GM18508 (cell line): ENCODE measurements at regions not wholly inside any gene's neighbourhood (a gene's known extent, or its start where the extent isn't known, plus 50 kb on each side); places are given as distances from the start of the nearest gene placed in this dataset.

Source experiments
- ATAC-seq: cut with Tn5 transposase; IDR thresholded peaks from one replicate; pipeline ENCODE4 v1.9.1; 2021; ENCODE audit warnings: moderate number of reproducible peaks; ENCODE audit not compliant: insufficient read depth, unreplicated experiment

DNA sequence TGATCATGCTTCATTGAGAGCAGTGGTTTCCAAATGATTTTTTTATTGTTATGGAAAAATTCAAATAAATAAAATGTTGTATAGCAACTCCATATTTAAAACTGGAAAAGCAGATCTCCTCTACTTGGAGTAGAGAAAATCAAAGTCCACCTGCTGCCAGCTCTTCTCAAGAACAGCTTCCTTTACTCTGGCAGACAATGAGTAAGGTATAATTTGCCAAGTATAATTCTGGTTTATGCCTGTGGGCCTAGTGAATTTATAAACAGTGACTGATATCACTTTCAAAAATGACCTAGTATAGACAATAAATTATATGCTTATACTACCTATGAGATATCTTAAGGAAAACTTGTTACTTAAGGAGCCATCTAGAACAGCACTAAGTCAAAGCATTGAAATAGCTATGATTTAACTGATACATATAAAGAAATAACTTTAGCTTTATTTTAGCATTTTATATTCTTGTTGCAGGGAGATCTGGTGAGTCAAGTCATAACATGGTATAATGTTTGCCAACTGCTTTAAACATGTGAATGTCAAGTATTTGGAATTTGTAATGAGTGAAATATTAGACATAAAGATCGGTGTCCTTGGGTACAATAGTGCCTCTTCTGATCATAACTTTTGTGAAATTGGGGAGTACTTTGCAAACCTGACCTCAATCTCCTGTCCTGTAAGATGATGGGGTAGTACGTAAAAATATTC lies 1389.1 kb upstream of the PIK3C3 start:
- no peak for ATAC-seq

DNA sequence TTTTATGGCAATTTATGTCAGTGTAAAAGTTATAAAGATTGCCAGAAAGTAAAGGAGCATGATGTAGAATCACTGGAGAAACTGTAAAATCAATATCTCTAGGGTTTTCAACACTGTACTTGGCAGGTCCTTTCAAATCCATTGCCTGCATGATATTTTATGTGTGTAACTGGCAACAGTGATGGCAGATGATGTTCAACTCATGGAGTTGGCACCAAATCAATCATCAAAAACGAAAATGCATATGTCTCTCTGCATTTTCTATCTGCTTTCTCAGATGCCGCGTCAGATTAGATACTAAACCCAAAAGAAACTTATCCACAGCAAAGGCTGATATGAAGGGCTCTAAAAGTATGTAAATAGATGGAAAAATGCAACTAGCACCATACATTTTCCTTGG lies 1395.5 kb upstream of the PIK3C3 start:
- ATAC-seq: no peak

DNA sequence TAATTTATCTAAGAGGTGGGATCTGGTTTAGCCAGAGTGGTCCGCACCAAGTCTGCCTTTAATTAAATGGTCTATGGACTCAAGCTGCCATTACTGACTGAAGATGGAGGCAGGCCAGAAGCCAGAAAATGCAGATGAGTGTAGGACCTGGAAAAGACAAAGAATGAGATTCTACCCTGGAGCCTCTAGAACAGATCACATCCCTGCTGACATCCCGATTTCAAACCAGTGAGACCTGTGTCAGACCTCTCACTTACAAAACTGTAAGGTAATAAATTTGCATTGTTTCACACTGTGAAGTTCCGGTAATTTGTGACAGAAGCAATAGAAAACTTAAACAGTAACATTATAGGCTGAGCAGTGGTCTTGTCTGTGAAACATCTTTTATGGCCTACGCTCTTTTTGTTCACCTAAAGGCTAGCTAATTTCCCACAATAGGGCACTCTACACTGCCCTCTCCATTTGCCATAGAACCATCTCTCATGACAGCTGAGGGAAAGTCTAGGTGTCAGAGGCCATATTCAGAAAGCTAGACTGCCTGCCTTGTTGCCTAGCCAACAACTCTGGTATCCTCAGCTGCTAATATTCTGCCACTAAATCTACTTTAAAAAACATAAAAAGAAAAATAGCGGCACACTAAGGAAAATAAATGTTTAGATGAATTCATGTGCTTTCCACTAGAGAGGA lies 1396.2 kb upstream of the PIK3C3 start:
- ATAC-seq: no peak

DNA sequence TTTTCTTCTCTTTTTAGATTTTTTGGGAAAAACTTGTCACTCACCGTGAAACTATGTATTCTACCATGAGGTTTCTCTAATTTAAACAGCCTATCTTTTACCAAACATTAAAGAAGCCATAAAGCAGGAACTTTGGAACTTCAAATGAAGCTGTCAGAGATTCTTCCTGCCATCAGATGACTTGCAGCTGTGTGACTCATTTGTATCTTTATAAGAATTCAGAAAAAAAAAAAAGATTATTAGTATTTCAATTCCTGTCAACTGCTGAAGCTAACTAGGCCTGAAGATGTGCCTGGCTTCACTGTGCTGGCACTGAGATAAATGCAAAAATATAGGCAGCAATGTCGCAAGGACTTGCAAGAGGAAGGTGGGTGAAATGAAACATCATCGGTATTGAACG lies 1399.1 kb upstream of the PIK3C3 start:
- ATAC-seq: no peak

DNA sequence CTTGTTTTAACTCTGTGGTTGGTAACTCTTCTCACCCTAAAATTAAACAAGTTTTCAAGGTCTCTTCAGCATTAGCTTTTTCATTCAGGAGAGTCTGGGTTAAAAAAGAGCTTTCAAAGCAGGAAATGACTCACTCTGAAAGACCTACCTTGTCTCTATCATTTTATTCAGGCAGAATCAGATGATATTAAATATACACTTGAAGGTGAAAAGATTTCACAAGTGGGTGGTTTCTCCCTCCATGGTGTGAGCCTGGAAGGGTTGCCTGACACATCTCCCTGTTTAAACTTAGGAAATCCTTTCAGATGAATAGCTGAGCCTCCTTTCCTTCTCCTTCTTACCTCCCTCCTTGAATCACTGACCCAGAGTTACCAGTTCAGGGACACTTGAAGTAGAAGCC lies 1402.0 kb upstream of the PIK3C3 start:
- no peak for ATAC-seq

DNA sequence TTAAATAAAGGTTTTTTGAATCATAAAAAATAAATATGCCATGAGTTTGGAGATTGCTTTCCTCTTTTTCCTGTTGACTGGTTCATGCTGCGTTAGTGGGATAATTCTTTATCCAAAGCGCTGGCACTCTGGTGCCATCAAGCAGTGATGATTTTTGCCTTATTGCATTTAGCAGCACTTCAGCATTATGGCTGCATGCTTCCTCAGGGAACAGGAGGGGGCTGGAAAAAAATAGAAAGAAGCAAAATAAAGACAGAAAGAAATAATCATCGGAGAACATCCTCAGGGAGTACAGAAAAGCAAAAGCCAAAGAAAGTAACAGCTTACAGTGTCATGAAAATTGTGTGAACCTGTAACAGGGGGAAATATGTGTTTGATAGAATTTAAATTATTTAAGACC lies 1408.2 kb upstream of the PIK3C3 start:
- ATAC-seq: no peak

DNA sequence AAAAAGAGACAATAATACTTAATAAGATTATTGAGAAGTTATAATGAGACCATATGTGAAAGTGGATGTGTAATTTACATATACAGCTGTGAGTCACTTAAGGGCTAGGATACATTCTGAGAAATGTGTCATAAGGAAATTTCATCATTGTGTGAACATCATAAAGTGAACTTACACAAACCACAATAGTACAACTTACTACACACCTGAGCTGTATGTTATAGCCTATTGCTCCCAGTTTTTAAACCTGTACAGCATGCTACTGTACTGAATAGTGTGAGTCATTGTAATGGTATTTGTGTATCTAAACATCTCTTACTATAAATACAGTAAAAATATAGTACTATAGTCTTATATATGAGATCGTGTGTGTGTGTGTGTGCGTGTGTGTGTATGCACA lies 1420.3 kb upstream of the PIK3C3 start:
- no peak for ATAC-seq

DNA sequence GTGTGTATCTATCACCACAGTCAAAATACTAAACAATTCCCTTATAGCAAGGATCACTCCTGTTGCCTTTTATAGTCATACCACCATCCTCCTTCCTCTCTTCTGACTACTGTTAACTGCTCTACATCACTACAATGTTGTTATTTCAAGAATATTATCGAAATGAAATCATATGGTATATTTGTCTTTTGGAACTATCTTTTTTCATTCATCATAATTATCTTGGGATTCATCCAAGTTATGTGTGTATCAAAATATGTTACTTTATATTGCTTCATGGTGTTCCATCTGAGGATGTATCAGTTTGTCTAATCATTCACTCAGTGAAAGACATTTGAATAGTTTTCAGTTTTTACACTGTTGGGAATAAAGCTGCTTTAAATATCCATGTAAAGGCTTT lies 1423.0 kb upstream of the PIK3C3 start:
- no peak for ATAC-seq

DNA sequence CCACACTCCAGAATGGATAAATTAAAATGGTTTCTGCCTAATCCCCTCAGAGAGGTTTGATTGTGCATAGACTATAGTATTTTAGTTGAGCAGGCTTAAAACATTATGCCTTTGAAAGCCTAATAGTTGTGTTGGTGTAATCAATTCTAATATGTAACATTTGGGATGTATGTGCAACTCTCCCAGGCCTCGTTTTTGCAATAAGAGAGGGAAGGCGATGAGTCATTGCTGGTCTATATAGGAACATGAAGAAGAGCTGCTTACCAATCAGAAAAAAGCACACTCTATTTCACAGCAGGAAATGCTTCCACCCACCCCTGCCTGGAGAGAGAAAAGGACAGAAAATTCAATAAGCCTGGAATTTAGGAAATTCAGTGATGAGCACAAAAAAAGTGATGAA lies 1424.0 kb upstream of the PIK3C3 start:
- no peak for ATAC-seq

DNA sequence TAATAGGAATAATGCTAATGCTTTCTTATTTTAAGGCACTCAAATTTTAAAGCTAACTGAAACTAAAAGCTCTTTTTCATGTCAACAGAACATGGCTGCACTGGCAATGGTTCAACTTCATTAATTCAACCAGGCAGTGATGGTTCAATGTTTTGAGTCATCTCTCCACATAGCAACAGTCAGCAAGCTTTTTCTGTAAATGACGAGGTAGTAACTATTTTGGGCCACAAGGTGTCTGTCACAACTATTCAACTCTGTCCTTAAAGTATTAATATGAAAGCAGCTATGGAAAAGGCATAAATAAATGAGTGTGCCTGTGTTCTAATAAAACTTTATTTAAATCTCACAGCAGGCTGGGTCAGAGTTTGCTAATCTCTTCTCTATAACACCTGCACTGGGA lies 1425.6 kb upstream of the PIK3C3 start:
- ATAC-seq: no peak

DNA sequence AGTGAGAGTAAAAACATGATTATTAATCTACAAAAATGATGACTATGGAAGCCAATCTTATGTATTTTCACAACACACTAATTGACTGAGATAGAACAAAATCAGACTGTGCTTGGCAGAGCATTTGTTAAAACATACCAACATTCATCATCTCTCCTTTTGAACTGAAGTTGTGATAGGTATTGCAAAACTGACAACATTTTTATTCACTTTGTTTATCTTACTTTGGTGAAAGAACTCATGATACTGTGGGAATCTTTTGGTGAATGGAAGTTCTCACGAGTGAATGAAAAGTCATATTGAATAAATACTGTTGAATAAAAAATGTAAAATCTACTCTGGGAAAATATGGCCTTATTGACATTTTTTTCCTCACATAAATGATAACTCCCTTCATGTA lies 1430.2 kb upstream of the PIK3C3 start:
- ATAC-seq: no peak

DNA sequence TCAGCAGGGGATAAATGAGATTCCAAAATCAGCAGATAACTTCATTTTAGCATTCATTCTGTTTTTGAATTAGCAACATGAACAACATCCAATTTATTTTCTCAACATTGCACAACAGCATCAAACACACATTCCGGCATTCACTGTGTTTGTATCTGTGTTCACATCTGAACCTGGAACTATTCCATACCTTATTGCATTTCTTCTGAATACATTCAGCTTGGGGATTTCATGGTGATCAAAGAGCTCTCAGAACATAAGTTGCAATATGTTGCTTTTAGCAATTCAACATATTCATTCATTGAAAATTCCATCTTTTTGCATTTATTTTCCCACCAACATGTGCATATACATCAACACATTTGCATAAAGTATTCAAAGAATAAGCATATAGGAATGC lies 1431.7 kb upstream of the PIK3C3 start:
- no peak for ATAC-seq

DNA sequence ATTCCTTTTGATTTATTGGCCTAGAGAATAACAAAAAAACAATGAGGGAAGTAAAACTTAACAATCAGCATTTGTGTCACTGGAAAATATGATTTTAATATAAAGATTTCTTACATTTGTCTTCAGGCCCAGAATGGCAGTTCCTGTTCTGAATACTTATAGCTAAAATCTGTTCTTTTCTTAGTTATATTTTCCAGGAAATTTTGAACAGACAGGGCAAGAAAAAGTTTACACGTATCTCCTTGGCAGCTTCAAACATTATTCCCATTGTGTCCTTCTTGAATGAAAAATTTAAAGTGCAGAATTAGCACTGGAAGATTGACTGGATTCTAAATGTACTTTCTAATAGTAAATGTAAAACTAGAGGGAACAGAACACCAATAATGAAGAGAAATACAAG lies 1454.0 kb upstream of the PIK3C3 start:
- no peak for ATAC-seq

DNA sequence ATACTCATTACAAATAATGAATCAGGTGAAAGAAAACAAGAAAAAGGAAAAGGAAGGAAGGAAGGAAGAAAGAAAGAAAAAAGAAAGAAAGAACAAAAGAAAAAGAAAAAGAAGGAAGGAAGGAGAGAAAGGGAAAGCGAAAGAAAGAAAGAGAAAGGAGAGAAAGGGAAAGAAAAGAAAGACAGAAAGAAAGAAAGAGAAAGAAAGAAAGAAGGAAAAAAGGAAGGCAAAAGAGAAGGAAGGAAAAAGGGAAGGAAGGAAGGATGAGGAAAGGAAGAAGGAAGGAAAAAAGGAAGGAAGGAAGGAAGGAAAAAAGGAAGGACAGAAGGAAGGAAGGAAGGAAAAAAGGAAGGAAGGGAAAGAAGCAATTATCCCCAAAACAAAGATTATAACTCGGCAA lies 1460.4 kb upstream of the PIK3C3 start:
- no peak for ATAC-seq

DNA sequence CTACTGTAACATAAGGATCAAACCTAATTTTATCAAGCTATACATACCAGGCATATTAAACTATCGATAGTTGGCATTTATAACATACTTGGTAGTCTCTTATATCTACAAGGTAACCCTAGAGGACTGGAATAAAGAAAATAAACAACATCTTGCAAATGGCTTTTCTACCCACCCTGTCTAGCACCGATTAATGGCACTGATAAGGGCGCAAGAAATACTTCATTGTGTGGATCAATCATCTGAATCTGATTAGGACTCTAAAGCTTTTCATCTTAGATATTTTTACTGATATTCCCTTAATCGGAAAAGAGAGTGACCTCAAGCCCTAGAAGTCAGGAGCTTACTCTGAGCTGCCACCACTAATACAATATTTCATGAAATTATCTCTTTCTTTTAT lies 1461.7 kb upstream of the PIK3C3 start:
- ATAC-seq: no peak

DNA sequence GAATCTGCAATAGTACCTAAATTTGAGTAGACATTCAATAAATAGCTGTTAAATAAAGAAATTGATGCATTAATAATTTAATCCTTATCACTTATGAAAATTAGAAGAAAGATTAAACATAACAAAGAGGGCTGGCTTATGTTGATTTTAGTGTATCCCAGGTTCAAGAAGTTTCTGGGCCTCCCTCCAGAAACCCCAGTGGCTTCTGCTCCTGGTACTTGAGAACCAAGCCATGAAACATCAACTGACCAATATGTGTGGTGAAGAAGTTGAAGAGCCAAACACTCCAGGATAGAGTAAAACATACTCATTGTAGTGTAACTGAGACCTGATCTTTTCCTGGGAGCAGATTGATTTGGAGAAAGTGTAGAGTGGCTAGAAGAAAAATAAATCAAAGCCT lies 1465.7 kb upstream of the PIK3C3 start:
- ATAC-seq: no peak

DNA sequence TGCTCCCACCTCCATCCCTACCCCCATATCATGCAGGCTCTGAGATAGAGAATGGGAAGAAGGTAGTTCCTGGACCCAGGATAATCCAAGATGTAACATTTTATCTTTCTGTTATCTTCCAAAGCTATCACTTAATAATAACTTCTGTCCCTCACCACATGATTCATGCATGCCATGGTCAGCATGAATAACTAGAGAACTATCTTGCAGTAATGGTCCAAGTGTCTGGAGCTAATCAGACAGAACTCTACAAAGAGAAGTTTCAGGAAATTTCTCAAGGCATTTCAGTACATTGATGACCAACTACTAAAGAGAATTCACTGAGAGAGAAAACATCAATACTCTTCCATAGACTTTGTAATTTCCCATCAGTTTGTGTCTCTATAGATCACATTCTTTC lies 1469.7 kb upstream of the PIK3C3 start:
- ATAC-seq: no peak

DNA sequence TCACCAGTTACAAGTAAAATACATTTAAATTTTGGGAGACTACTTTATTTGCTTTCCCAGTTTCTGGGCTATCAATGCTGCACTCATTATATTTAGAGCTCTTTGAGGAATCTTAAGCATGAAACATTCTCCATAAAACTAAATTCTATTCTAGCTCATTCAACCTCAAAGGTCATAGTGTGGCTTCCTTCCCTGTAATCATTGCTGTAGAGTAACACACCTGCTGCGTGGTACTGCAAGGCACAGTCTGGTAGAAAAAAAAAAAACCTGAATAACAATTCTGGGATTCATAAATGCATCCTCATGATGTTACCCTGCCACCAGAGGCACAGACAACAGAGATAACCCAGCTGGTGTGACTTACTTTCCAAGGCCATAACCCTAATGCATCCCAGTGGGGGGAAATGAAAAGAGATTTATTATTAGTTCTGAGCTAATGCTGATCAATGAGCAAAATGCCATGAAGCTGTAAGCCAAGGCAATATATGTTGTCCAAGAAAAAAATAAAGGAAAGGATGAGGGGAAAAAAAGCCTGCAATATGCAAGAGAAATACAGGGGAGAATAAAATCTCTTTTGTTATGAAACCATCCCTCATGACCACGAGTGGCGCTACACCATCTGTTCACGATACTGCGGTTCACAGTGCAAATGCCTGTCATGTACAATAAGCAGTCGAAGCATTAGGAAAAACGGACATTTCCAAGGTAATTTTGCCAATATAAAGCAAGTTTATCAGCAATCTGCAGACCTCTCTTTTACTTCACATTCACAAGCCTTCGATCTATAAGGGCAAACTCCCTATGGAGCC lies 1481.6 kb upstream of the PIK3C3 start:
- ATAC-seq: no peak

DNA sequence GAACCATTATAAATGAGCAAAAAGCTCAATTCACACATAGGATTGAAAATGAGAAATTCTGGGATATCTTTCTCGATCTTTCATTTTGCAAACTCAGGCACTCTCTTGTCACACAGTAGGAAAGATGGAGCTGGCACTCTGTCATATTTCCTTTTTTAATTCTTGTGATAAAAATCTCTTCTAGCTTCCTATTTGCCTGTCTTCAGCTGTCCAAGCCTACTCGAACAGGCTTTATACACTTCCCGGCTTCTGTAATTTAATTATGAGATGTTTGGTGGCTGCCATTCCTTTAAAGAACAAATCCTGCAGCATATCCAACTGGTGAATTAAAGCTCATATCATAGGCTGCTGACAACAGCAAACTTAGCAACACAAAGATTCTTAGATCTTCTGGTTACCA lies 1484.3 kb upstream of the PIK3C3 start:
- no peak for ATAC-seq

DNA sequence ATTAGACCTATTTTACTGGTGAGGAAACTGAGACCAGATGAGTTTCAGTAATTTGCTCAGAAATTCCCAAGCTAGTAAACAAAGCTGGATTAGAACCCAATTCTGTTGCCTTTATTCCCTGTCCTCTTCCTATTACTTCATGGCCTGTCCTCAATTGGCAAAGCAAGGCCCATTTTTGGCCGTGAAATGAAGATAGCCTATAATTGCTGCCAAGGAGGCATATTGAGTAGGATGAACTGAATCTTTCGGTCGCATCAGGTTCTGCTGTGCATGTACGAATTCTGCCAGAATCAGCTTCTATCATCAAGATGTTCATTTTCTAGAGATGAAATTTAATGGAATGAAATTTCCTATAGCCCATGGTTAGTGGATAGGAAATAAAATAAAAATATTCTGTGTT lies 1485.2 kb upstream of the PIK3C3 start:
- ATAC-seq: no peak

DNA sequence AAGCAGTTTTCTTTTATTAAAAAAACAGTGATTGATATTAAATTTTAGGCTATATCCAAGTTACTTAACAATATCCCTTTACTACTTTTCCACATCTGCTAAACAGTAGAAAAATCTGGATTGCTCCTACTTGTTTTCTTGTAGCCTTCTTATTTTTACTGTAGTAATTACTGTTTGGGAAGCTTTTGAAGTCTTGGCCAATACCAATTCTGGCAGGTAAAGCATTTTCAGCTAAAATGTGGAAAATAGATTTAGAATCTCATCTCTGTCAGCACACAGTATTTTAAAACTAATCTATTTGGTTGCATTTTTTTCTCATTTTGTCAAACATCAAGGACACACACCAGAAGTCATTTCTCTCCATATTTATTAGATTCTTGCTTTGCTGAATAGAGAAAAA lies 1485.7 kb upstream of the PIK3C3 start:
- ATAC-seq: no peak

DNA sequence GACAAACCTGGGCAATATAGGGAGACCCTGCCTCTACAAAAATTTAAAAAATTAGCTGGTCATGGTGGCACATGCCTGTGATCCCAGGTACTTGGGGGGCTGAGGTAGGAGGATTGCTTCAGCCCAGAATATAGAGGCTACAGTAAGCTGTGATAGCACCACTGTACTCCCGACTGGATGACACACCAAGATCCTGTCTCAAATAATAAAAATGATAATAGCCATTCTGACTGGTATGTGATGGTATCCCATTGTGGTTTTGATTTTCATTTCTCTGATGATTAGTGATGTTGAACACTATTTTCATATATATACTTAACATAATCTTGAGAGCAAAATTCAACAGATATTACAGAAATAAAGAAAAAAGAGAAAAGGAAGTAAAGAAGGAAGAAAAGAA lies 1491.0 kb upstream of the PIK3C3 start:
- no peak for ATAC-seq
